OCI-LY1 (cell line): ENCODE measurements at regions not wholly inside any gene's neighbourhood (a gene's known extent, or its start where the extent isn't known, plus 50 kb on each side); places are given as distances from the start of the nearest gene placed in this dataset.

ENCODE experiments used
- H2AFZ ChIP-seq: fragments of 200-600 bp; sonication (generic), shearing (Covaris generic); 2 replicates; pipeline ENCODE4 v1.6.0; 2014; ENCODE audit warnings: antibody characterized with exemption, mild to moderate bottlenecking, low read length
- H3F3A ChIP-seq: fragments of 200-600 bp; sonication (generic), shearing (Covaris generic); 2 replicates; pipeline ENCODE4 v1.6.0; 2014; ENCODE audit warnings: mild to moderate bottlenecking, antibody characterized with exemption, low read length, moderate library complexity; ENCODE audit not compliant: insufficient read depth
- H3K27ac ChIP-seq: fragments of 200-600 bp; sonication (generic); 2 replicates; pipeline ENCODE4 v1.5.1; 2014; ENCODE audit warnings: low read length, mixed run types, mild to moderate bottlenecking, low read depth; ENCODE audit not compliant: poor library complexity, severe bottlenecking
- H3K27me3 ChIP-seq: fragments of 200-600 bp; sonication (generic); 2 replicates; pipeline ENCODE4 v1.6.0; 2014; ENCODE audit warnings: antibody characterized with exemption, mild to moderate bottlenecking, low read length, moderate library complexity; ENCODE audit not compliant: insufficient read depth
- H3K36me3 ChIP-seq: fragments of 200-600 bp; sonication (generic); 2 replicates; pipeline ENCODE4 v1.6.1; 2014; ENCODE audit warnings: mild to moderate bottlenecking, antibody characterized with exemption, low read length, moderate library complexity, mixed read lengths; ENCODE audit not compliant: insufficient read depth
- H3K4me1 ChIP-seq: fragments of 200-600 bp; sonication (generic); 2 replicates; pipeline ENCODE4 v1.5.1; 2014; ENCODE audit warnings: mild to moderate bottlenecking, low read length, moderate library complexity; ENCODE audit not compliant: insufficient read depth, severe bottlenecking
- H3K4me2 ChIP-seq: fragments of 200-600 bp; sonication (generic), shearing (Covaris generic); 2 replicates; pipeline ENCODE4 v1.6.1; 2014; ENCODE audit warnings: low read length
- H3K4me3 ChIP-seq: fragments of 200-600 bp; sonication (generic); 2 replicates; pipeline ENCODE4 v1.5.1; 2014; ENCODE audit warnings: low read length, low read depth, mild to moderate bottlenecking, mixed read lengths; ENCODE audit not compliant: poor library complexity, severe bottlenecking
- H3K79me2 ChIP-seq: fragments of 200-600 bp; shearing (Covaris generic); 2 replicates; pipeline ENCODE4 v1.6.1; 2016; ENCODE audit warnings: mixed run types, low read length, mixed read lengths; ENCODE audit not compliant: insufficient read depth
- H3K9ac ChIP-seq: fragments of 200-600 bp; sonication (generic), shearing (Covaris generic); 2 replicates; pipeline ENCODE4 v1.6.1; 2014; ENCODE audit warnings: mild to moderate bottlenecking, low read length, mixed read lengths
- H3K9me2 ChIP-seq: fragments of 200-600 bp; sonication (generic), shearing (Covaris generic); 2 replicates; pipeline ENCODE4 v1.6.1; 2014; ENCODE audit warnings: low read depth, mild to moderate bottlenecking, low read length, mixed read lengths
- H3K9me3 ChIP-seq: fragments of 200-600 bp; shearing (Covaris generic); 2 replicates; pipeline ENCODE4 v1.6.1; 2014; ENCODE audit warnings: low read length, mixed read lengths
- H4K20me1 ChIP-seq: fragments of 200-600 bp; sonication (generic), shearing (Covaris generic); 2 replicates; pipeline ENCODE4 v1.6.0; 2016; ENCODE audit warnings: mild to moderate bottlenecking, low read length; ENCODE audit not compliant: insufficient read depth
- EZH2 ChIP-seq: fragments of 200-600 bp; sonication (generic), shearing (Covaris generic); IDR thresholded peaks from 2 replicates; pipeline ENCODE4 v1.8.0; 2017; ENCODE audit warnings: borderline replicate concordance, mixed run types, mild to moderate bottlenecking, antibody characterized with exemption, low read length, moderate library complexity, mixed read lengths
- TF ChIP-seq, protein P1 (sequence below): fragments of 200-600 bp; sonication (generic), shearing (Covaris generic); IDR thresholded peaks from 2 replicates; pipeline ENCODE4 v1.5.1; 2017; ENCODE audit warnings: mild to moderate bottlenecking, antibody characterized with exemption, low read length, moderate library complexity, mixed read lengths

DNA sequence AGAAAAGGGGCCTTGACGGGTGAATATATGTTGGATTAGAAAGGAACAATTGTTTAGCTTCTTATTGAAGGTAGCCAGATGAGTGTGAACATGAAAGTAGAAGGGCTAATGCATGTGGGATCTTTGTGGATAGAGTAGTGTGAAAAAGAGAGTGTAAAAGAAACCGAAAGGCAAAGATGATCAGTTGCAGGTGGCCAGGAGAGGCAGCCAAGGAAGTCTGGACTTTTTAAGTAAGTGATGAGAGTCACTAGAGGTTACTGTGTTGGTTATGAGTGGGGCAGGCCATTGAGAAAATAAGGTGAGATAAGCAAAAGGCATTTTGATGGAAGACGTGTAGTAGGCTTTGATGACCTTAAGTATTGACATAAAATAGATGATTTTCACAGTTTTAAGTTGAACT lies 64.7 kb upstream of the ETV1 start:
- no peaks in the 10 kb centered on the region for H3K27me3 ChIP-seq
- no peaks in the 10 kb centered on the region for H3K79me2 ChIP-seq
- no peak overlapping the region for H3K4me3 ChIP-seq
- no peaks in the 10 kb centered on the region for H4K20me1 ChIP-seq
- H3F3A ChIP-seq, result no peaks in the 10 kb centered on the region
- no peak overlapping the region for H3K9ac ChIP-seq
- H2AFZ ChIP-seq, result no peak overlapping the region
- peaks cover 9% of the 10 kb centered on the region for H3K4me1 ChIP-seq
- H3K9me3 ChIP-seq, result no peaks in the 10 kb centered on the region
- no peak for TF ChIP-seq EZH2
- TF ChIP-seq, protein P1, sequence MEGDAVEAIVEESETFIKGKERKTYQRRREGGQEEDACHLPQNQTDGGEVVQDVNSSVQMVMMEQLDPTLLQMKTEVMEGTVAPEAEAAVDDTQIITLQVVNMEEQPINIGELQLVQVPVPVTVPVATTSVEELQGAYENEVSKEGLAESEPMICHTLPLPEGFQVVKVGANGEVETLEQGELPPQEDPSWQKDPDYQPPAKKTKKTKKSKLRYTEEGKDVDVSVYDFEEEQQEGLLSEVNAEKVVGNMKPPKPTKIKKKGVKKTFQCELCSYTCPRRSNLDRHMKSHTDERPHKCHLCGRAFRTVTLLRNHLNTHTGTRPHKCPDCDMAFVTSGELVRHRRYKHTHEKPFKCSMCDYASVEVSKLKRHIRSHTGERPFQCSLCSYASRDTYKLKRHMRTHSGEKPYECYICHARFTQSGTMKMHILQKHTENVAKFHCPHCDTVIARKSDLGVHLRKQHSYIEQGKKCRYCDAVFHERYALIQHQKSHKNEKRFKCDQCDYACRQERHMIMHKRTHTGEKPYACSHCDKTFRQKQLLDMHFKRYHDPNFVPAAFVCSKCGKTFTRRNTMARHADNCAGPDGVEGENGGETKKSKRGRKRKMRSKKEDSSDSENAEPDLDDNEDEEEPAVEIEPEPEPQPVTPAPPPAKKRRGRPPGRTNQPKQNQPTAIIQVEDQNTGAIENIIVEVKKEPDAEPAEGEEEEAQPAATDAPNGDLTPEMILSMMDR, result no peak
- H3K36me3 ChIP-seq, result no peaks in the 10 kb centered on the region
- no peak overlapping the region for H3K27ac ChIP-seq
- H3K9me2 ChIP-seq, result no peaks in the 10 kb centered on the region
- no peak overlapping the region for H3K4me2 ChIP-seq

DNA sequence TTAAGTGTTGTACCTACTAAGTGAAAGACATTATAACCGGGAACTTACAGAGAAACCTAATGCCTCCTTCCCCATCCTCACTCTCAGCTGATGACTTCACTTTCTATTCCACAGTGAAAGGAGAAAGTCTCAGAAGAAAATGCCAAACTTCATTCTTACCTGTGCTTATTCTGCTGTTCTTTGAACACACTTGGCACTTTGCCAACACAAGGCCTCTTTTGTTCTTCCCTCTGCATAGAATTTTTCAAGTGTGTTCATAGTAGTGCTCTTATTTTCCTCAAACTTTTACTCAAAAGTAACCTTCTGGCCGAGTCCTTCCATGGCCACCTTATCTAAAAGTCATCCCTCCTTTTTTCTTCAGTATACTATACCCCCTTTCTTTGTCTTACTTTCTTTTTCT lies 59.4 kb upstream of the ETV1 start:
- peaks cover 14% of the 10 kb centered on the region for H3K4me1 ChIP-seq
- H3K27ac ChIP-seq, result no peak overlapping the region
- H3K36me3 ChIP-seq, result no peaks in the 10 kb centered on the region
- no peaks in the 10 kb centered on the region for H3K9me2 ChIP-seq
- no peak overlapping the region for H3K9ac ChIP-seq
- TF ChIP-seq EZH2, result no peak
- TF ChIP-seq, protein P1, result no peak
- H3K9me3 ChIP-seq, result peaks cover 11% of the 10 kb centered on the region; the same call in 1 of the 2 replicates
- no peak overlapping the region for H3K4me2 ChIP-seq
- H3K4me3 ChIP-seq, result no peak overlapping the region
- H4K20me1 ChIP-seq, result no peaks in the 10 kb centered on the region
- H3F3A ChIP-seq, result no peaks in the 10 kb centered on the region
- no peak overlapping the region for H2AFZ ChIP-seq
- no peaks in the 10 kb centered on the region for H3K79me2 ChIP-seq
- H3K27me3 ChIP-seq, result no peaks in the 10 kb centered on the region

DNA sequence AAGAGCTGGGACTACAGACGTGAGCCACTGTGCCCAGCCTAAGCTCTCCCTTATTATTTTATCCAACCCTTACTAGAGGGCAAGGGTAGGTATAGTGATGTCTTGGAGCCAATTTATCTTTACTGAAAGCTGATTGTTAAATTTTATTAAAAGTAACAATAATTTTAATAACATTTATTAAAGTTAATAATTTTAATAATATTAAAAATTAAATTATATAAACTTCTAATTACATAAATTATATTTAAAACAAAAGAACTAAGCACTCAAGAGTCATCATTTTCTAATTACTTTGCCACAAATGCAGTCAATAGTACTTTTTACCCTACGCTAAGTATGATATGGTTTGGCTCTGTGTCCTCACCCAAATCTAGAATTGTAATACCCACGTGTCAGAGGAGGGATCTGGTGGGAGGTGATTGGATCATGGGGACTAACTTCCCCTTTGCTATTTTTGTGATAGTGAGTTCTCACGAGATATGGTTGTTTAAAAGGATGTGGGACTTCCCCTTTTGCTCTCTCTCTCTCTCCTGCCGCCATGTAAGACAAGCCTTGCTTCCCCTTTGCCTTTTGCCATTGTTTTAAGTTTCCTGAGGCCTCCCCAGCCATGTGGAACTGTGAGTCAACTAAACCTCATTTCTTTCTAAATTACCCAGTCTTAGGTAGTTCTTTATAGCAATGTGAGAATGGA lies 58.4 kb upstream of the ETV1 start:
- TF ChIP-seq EZH2, result no peak
- TF ChIP-seq, protein P1, result no peak
- H3K27ac ChIP-seq, result no peak overlapping the region
- no peak overlapping the region for H3K4me2 ChIP-seq
- H3K36me3 ChIP-seq, result no peaks in the 10 kb centered on the region
- no peak overlapping the region for H2AFZ ChIP-seq
- H3K9ac ChIP-seq, result no peak overlapping the region
- peaks cover 14% of the 10 kb centered on the region for H3K4me1 ChIP-seq
- no peaks in the 10 kb centered on the region for H4K20me1 ChIP-seq
- peaks cover 11% of the 10 kb centered on the region for H3K9me3 ChIP-seq
- no peaks in the 10 kb centered on the region for H3F3A ChIP-seq
- no peaks in the 10 kb centered on the region for H3K27me3 ChIP-seq
- no peak overlapping the region for H3K4me3 ChIP-seq
- no peaks in the 10 kb centered on the region for H3K79me2 ChIP-seq
- H3K9me2 ChIP-seq, result no peaks in the 10 kb centered on the region
